Trophoblast cell (in vitro differentiated cells and primary cell): ENCODE measurements at regions not wholly inside any gene's neighbourhood (a gene's known extent, or its start where the extent isn't known, plus 50 kb on each side); places are given as distances from the start of the nearest gene placed in this dataset.

Experiments
- DNase-seq, 2 donors: peaks; one replicate each; pipeline ENCODE4 v3.0.0-alpha.2; 2016
- H2AFZ ChIP-seq: 2 replicates; pipeline ENCODE4 v1.6.1; 2013; ENCODE audit warnings: low read length, moderate library complexity, mild to moderate bottlenecking; ENCODE audit not compliant: insufficient read depth, poor library complexity
- H2AK5ac ChIP-seq: 2 replicates; pipeline ENCODE4 v1.6.1; 2013; ENCODE audit warnings: mild to moderate bottlenecking, low read length
- H2BK120ac ChIP-seq: 2 replicates; pipeline ENCODE4 v1.6.1; 2013; ENCODE audit warnings: low read length, mild to moderate bottlenecking, moderate library complexity; ENCODE audit not compliant: insufficient read depth, poor library complexity
- H2BK12ac ChIP-seq: 2 replicates; pipeline ENCODE4 v1.6.1; 2013; ENCODE audit warnings: mild to moderate bottlenecking, low read length, moderate library complexity
- H2BK5ac ChIP-seq: 2 replicates; pipeline ENCODE4 v1.6.1; 2013; ENCODE audit warnings: low read length, low read depth, moderate library complexity, mild to moderate bottlenecking; ENCODE audit not compliant: poor library complexity
- H3K14ac ChIP-seq: 2 replicates; pipeline ENCODE4 v1.6.1; 2013; ENCODE audit warnings: mild to moderate bottlenecking, low read length
- H3K18ac ChIP-seq: 2 replicates; pipeline ENCODE4 v1.6.1; 2013; ENCODE audit warnings: mild to moderate bottlenecking, low read length
- H3K23ac ChIP-seq: 2 replicates; pipeline ENCODE4 v1.6.1; 2013; ENCODE audit warnings: low read length
- H3K27ac ChIP-seq: 2 replicates; pipeline ENCODE4 v1.5.1; 2013; ENCODE audit warnings: low read depth, mild to moderate bottlenecking, inconsistent platforms, low read length, moderate library complexity
- H3K27me3 ChIP-seq: 2 replicates; pipeline ENCODE4 v1.6.1; 2013; ENCODE audit warnings: inconsistent platforms, mild to moderate bottlenecking, low read length, moderate library complexity; ENCODE audit not compliant: insufficient read depth
- H3K36me3 ChIP-seq, 2 experiments: 1 replicate in 1 of 2; 2 replicates in 1 of 2; pipeline ENCODE4 v1.6.1; 2013; ENCODE audit warnings: low read length in 2 of 2, mild to moderate bottlenecking in 2 of 2, moderate library complexity in 1 of 2; ENCODE audit not compliant: insufficient read depth in 2 of 2, control insufficient read depth in 1 of 2
- H3K4ac ChIP-seq: 2 replicates; pipeline ENCODE4 v1.6.1; 2013; ENCODE audit warnings: low read depth, mild to moderate bottlenecking, low read length, moderate library complexity
- H3K4me1 ChIP-seq, 2 experiments: 1 replicate in 1 of 2; 2 replicates in 1 of 2; pipeline ENCODE4 v1.6.1; 2013; ENCODE audit warnings: low read length in 2 of 2, mild to moderate bottlenecking in 2 of 2, moderate library complexity in 1 of 2; ENCODE audit not compliant: insufficient read depth in 2 of 2, control insufficient read depth in 1 of 2
- H3K4me2 ChIP-seq: 2 replicates; pipeline ENCODE4 v1.6.1; 2013; ENCODE audit warnings: inconsistent platforms, mild to moderate bottlenecking, low read length, moderate library complexity
- H3K4me3 ChIP-seq: 2 replicates; pipeline ENCODE4 v1.5.1; 2013; ENCODE audit warnings: mild to moderate bottlenecking, low read depth, low read length, inconsistent platforms
- H3K79me1 ChIP-seq: one replicate; pipeline ENCODE4 v1.6.1; 2013; ENCODE audit warnings: low read length
- H3K79me2 ChIP-seq: 2 replicates; pipeline ENCODE4 v1.6.1; 2013; ENCODE audit warnings: low read length, mild to moderate bottlenecking; ENCODE audit not compliant: control insufficient read depth, insufficient read depth, poor library complexity
- H3K9ac ChIP-seq: 2 replicates; pipeline ENCODE4 v1.6.1; 2013; ENCODE audit warnings: mild to moderate bottlenecking, low read length
- H3K9me3 ChIP-seq: 2 replicates; pipeline ENCODE4 v1.6.1; 2013; ENCODE audit warnings: low read depth, mild to moderate bottlenecking, control low read depth, inconsistent platforms, low read length; ENCODE audit not compliant: insufficient read depth
- H4K12ac ChIP-seq: 2 replicates; pipeline ENCODE4 v1.6.1; 2013; ENCODE audit warnings: low read depth, mild to moderate bottlenecking, low read length, moderate library complexity
- H4K8ac ChIP-seq: 2 replicates; pipeline ENCODE4 v1.6.1; 2013; ENCODE audit warnings: low read depth, mild to moderate bottlenecking, low read length, moderate library complexity
- H4K91ac ChIP-seq: one replicate; pipeline ENCODE4 v1.6.1; 2013; ENCODE audit warnings: low read depth, mild to moderate bottlenecking, low read length, moderate library complexity
- WGBS: extraction: QIAGEN DNeasy Blood & Tissue Kit; methylation state at CpG from one replicate; pipeline ENCODE4 v1.1.7; 2013; ENCODE audit warnings: missing lambda C conversion rate; ENCODE audit not compliant: insufficient read length, insufficient coverage; ENCODE audit errors: extremely low coverage; 5-methylcytosine and 5-hydroxymethylcytosine counted together

DNA sequence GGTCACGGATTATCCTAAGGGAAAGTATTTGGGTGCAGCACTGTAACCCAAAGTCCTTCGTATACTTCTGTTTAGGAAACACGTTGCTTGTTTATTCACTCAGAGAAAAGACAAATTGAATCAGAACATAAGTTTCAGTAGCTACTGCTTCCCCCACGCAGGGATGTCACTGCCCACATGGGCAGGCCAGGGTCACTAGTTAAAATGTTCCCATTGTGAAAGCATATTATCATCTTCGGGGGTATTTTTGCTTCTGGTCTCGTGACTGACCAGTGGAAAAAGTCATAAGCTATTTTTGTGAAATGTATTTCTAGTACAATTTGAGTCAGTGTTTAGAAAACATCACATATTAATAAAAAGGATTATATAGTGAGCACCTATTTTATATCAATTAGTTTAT is 377.8 kb downstream of the PCDH7 start:
- no peaks in the 10 kb centered on the region for H3K27me3 ChIP-seq

GRCh38 chr4:31100536-31100935 is 380.4 kb downstream of the PCDH7 start:
- no peak overlapping the region for H2BK12ac ChIP-seq
- no peak for DNase-seq

More for the DNA sequence above, 377.8 kb downstream of the PCDH7 start:
- H3K18ac ChIP-seq = no peak overlapping the region
- no peak overlapping the region for H4K91ac ChIP-seq
- no peak overlapping the region for H3K9ac ChIP-seq
- no peaks in the 10 kb centered on the region for H3K79me1 ChIP-seq
- no peaks in the 10 kb centered on the region for H3K4me1 ChIP-seq
- H3K79me2 ChIP-seq = no peaks in the 10 kb centered on the region
- no peak overlapping the region for H4K8ac ChIP-seq
- no peak overlapping the region for H2AK5ac ChIP-seq
- no peak overlapping the region for H2AFZ ChIP-seq
- no peak overlapping the region for H4K12ac ChIP-seq
- no peak overlapping the region for H3K4me3 ChIP-seq
- no peak overlapping the region for H3K4ac ChIP-seq
- no CpG with 5 or more reads among the region's 6 CpGs for WGBS
- H3K14ac ChIP-seq = no peak overlapping the region
- H3K23ac ChIP-seq = no peak overlapping the region
- H2BK5ac ChIP-seq = no peak overlapping the region
- H3K4me2 ChIP-seq = no peak overlapping the region
- no peak overlapping the region for H2BK12ac ChIP-seq
- H2BK120ac ChIP-seq = no peak overlapping the region
- DNase-seq = no peak
- H3K36me3 ChIP-seq = no peaks in the 10 kb centered on the region
- no peak overlapping the region for H3K27ac ChIP-seq
- no peaks in the 10 kb centered on the region for H3K9me3 ChIP-seq

DNA sequence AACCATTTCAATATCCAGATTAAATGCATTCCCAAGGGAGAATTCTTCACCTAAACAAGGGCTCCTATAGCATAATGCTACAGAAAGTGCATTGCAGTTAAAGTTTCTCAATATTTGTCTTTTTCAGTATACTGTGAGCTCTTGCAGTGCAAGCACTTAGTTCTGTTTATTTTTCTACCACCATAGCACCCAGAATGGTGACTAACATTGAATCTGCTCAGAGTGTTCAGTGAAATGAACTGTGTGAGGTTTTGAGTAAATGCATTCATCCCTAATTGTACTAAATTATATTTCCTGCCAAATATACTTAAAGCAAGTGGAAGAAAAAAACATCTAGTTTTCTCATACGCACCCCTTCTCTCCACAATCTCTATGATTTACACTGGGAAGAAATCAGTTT is 383.9 kb downstream of the PCDH7 start:
- H2AFZ ChIP-seq = no peak overlapping the region
- no peak overlapping the region for H4K91ac ChIP-seq
- no peak overlapping the region for H2BK120ac ChIP-seq
- H3K4ac ChIP-seq = no peak overlapping the region
- H2BK12ac ChIP-seq = no peak overlapping the region
- no peak overlapping the region for H3K9ac ChIP-seq
- no peaks in the 10 kb centered on the region for H3K9me3 ChIP-seq
- no CpG with 5 or more reads among the region's 1 CpG for WGBS
- DNase-seq = no peak
- H4K8ac ChIP-seq = no peak overlapping the region
- H3K4me3 ChIP-seq = no peak overlapping the region
- no peak overlapping the region for H2BK5ac ChIP-seq
- H4K12ac ChIP-seq = no peak overlapping the region
- no peaks in the 10 kb centered on the region for H3K79me1 ChIP-seq
- H3K27me3 ChIP-seq = no peaks in the 10 kb centered on the region
- no peak overlapping the region for H2AK5ac ChIP-seq
- H3K18ac ChIP-seq = no peak overlapping the region
- H3K4me1 ChIP-seq = no peaks in the 10 kb centered on the region
- H3K27ac ChIP-seq = no peak overlapping the region
- no peaks in the 10 kb centered on the region for H3K79me2 ChIP-seq
- H3K14ac ChIP-seq = no peak overlapping the region
- no peak overlapping the region for H3K23ac ChIP-seq
- no peak overlapping the region for H3K4me2 ChIP-seq
- H3K36me3 ChIP-seq = no peaks in the 10 kb centered on the region

More at GRCh38 chr4:31100536-31100935, 380.4 kb downstream of the PCDH7 start:
- no peaks in the 10 kb centered on the region for H3K79me2 ChIP-seq
- H3K27ac ChIP-seq = no peak overlapping the region
- no CpG with 5 or more reads among the region's 1 CpG for WGBS
- no peak overlapping the region for H2AFZ ChIP-seq
- no peaks in the 10 kb centered on the region for H3K79me1 ChIP-seq
- no peak overlapping the region for H2BK120ac ChIP-seq
- no peaks in the 10 kb centered on the region for H3K36me3 ChIP-seq
- no peak overlapping the region for H4K91ac ChIP-seq
- no peaks in the 10 kb centered on the region for H3K4me1 ChIP-seq
- no peak overlapping the region for H3K23ac ChIP-seq
- no peak overlapping the region for H3K14ac ChIP-seq
- H2AK5ac ChIP-seq = no peak overlapping the region
- no peak overlapping the region for H3K18ac ChIP-seq
- H3K4me3 ChIP-seq = no peak overlapping the region
- no peak overlapping the region for H4K12ac ChIP-seq
- no peak overlapping the region for H3K4me2 ChIP-seq
- H3K9ac ChIP-seq = no peak overlapping the region
- H2BK5ac ChIP-seq = no peak overlapping the region
- H3K4ac ChIP-seq = no peak overlapping the region
- no peaks in the 10 kb centered on the region for H3K27me3 ChIP-seq
- no peak overlapping the region for H4K8ac ChIP-seq
- H3K9me3 ChIP-seq = no peaks in the 10 kb centered on the region

DNA sequence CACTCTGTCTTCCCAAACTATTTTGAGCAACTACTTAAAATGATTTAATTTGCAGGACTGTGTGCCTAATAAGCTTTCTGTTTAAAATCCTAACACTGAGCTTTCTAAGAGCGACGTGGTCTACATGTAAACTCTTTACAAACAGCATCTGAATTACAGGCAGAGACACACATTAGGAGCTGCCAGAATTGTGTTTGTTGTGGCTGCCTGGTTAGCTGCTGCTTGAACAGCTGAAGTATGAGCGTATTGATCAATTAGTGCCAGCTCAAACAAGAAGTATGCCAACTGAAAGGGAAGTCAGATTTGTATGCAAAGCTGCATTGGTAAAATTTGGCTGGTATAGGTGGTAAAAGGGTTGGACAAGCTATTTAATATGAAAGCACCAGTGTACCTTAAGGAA is 384.4 kb downstream of the PCDH7 start:
- H3K23ac ChIP-seq = no peak overlapping the region
- no peak overlapping the region for H3K4ac ChIP-seq
- H2BK5ac ChIP-seq = no peak overlapping the region
- no peak overlapping the region for H3K9ac ChIP-seq
- H4K12ac ChIP-seq = no peak overlapping the region
- no peaks in the 10 kb centered on the region for H3K4me1 ChIP-seq
- no peaks in the 10 kb centered on the region for H3K36me3 ChIP-seq
- no peak overlapping the region for H3K4me2 ChIP-seq
- H2AK5ac ChIP-seq = no peak overlapping the region
- WGBS = no CpG with 5 or more reads among the region's 3 CpGs
- H3K18ac ChIP-seq = no peak overlapping the region
- H3K79me2 ChIP-seq = no peaks in the 10 kb centered on the region
- H2BK120ac ChIP-seq = no peak overlapping the region
- H4K91ac ChIP-seq = no peak overlapping the region
- DNase-seq = no peak
- H3K14ac ChIP-seq = no peak overlapping the region
- no peak overlapping the region for H2AFZ ChIP-seq
- H3K79me1 ChIP-seq = no peaks in the 10 kb centered on the region
- no peak overlapping the region for H4K8ac ChIP-seq
- H3K4me3 ChIP-seq = no peak overlapping the region
- no peak overlapping the region for H3K27ac ChIP-seq
- H3K27me3 ChIP-seq = no peaks in the 10 kb centered on the region
- H2BK12ac ChIP-seq = no peak overlapping the region
- H3K9me3 ChIP-seq = no peaks in the 10 kb centered on the region
